Hippocampal formation (tissue), 2 donors: ENCODE measurements at regions not wholly inside any gene's neighbourhood (a gene's known extent, or its start where the extent isn't known, plus 50 kb on each side); places are given as distances from the start of the nearest gene placed in this dataset.
A peak's percentile ranks its signal among the peaks of the same experiment; 100 is the strongest.
"Not testable (repeated sequence)": the region's sequence is repeated elsewhere in the genome, so short reads cannot be mapped to it uniquely, and the experiment has no call there.

Experiments
- DNase-seq, 2 donors: peaks; one replicate each; lab custom pipeline; 2025; lab: John Stamatoyannopoulos, UW

- DNase-seq: no peak
Observed at GRCh38 chr6:99668036-99668705, 61.5 kb downstream of the PRDM13 start.

GRCh38 chr6:99689916-99690685, 83.5 kb downstream of the PRDM13 start:
- no peak for DNase-seq

GRCh38 chr6:99702287-99702686, 95.7 kb downstream of the PRDM13 start:
- not testable (repeated sequence) for DNase-seq

GRCh38 chr6:99709062-99709461, 102.4 kb downstream of the PRDM13 start:
- DNase-seq: no peak

- DNase-seq: no peak
Observed at GRCh38 chr6:99711302-99711701, 104.7 kb downstream of the PRDM13 start.

GRCh38 chr6:99711925-99712324, 105.3 kb downstream of the PRDM13 start:
- no peak for DNase-seq

- no peak for DNase-seq
Observed at GRCh38 chr6:99712519-99712918, 105.9 kb downstream of the PRDM13 start.

- DNase-seq: not testable (repeated sequence)
Observed at GRCh38 chr6:99722043-99722442, 115.4 kb downstream of the PRDM13 start.

- not testable (repeated sequence) for DNase-seq
Observed at GRCh38 chr6:99730237-99730636, 123.6 kb downstream of the PRDM13 start.

- DNase-seq: no peak
Observed at GRCh38 chr6:99736302-99736701, 129.7 kb downstream of the PRDM13 start.

- no peak for DNase-seq
Observed at GRCh38 chr6:99739526-99739925, 132.9 kb downstream of the PRDM13 start.

GRCh38 chr6:99741092-99741491, 134.5 kb downstream of the PRDM13 start:
- DNase-seq: no peak

- DNase-seq: no peak
Observed at GRCh38 chr6:99743647-99744046, 137.0 kb downstream of the PRDM13 start.

- DNase-seq: no peak
Observed at GRCh38 chr6:99745651-99746050, 139.0 kb downstream of the PRDM13 start.

GRCh38 chr6:99746261-99746895, 139.7 kb downstream of the PRDM13 start:
- DNase-seq: peak; percentile 24 to 79

- no peak for DNase-seq
Observed at GRCh38 chr6:99761711-99762110, 155.1 kb downstream of the PRDM13 start.

GRCh38 chr6:99768166-99768565, 161.5 kb downstream of the PRDM13 start:
- no peak for DNase-seq

GRCh38 chr6:99779631-99780555, 173.3 kb downstream of the PRDM13 start:
- DNase-seq: no peak

- DNase-seq: no peak
Observed at GRCh38 chr6:99780556-99780885, 173.9 kb downstream of the PRDM13 start.

GRCh38 chr6:99789767-99790166, 183.1 kb downstream of the PRDM13 start:
- DNase-seq: no peak

GRCh38 chr6:99790679-99791078, 184.0 kb downstream of the PRDM13 start:
- DNase-seq: no peak

- no peak for DNase-seq
Observed at GRCh38 chr6:99801805-99802204, 192.2 kb downstream of the MCHR2 start.
